AG04450 (cell line): ENCODE measurements at regions not wholly inside any gene's neighbourhood (a gene's known extent, or its start where the extent isn't known, plus 50 kb on each side); places are given as distances from the start of the nearest gene placed in this dataset.

Source experiments
- CTCF ChIA-PET: fragments of 300-600, 350-600 bp; formaldehyde crosslinking; extraction: SDS; loops from one replicate; lab custom pipeline; 2022; ENCODE audit warnings: antibody characterized with exemption, inconsistent platforms; lab: Charles Lee
- POLR2A ChIA-PET: fragments of 350-600 bp; formaldehyde crosslinking; extraction: SDS; loops from one replicate; lab custom pipeline; 2021; ENCODE audit warnings: antibody characterized with exemption, inconsistent platforms; lab: Yijun Ruan, JAX
- DNase-seq: peaks from one replicate; pipeline ENCODE4 v3.0.0-alpha.2; 2011; ENCODE audit warnings: low read depth, low spot score
- H3K27ac ChIP-seq: one replicate; pipeline ENCODE4 v1.5.1; 2012; ENCODE audit warnings: low read depth, low read length, control low read depth
- H3K27me3 ChIP-seq: one replicate; pipeline ENCODE4 v1.6.0; 2012; ENCODE audit warnings: low read length; ENCODE audit not compliant: control insufficient read depth, insufficient read depth
- H3K4me3 ChIP-seq: 2 replicates; pipeline ENCODE4 v1.5.1; 2011; ENCODE audit warnings: mild to moderate bottlenecking, low read depth, low read length, control low read depth
- H3K9me3 ChIP-seq: 2 replicates; pipeline ENCODE4 v1.5.1; 2012; ENCODE audit warnings: low read length; ENCODE audit not compliant: control insufficient read depth, insufficient read depth
- TF ChIP-seq, protein P1 (sequence below): IDR thresholded peaks from 2 replicates; pipeline ENCODE4 v1.5.1; 2011; ENCODE audit warnings: low read depth, low read length, control low read depth, inconsistent platforms

DNA sequence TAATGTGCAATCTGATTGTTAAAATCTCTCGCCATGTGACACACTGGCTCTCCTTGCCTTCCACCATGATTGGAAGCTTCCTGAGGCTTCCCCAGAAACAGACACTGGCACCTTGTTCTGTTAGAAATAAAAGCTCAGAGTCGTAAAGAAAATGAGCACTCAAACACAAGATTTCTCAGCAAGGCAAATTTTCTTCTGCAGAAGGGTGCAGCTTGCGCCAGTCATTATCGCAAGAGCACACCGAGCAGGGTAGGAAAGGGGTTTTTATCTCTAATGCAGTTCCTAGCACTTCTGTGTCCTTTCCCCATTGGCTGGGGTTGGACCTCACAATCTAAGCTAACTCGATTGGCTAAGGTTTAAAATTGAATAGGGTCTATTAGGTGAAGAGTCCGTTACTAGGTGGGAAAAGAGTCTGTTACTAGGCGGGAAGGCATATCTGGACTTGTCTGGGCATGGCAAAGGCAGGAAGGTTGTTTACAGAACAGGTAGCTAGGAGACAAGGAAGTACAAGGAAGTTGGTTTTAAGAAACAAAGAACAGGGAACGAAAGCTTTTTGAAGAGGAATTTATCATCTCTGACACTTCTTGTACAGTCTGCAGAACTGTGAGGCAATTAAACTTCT lies 62.6 kb upstream of the BICD1 start:
- POLR2A ChIA-PET, result no interaction called here
- DNase-seq, result no peak
- Histone ChIP-seq H3K4me3 (no peak overlapping the region), H3K27ac (no peak overlapping the region), H3K27me3 (no peaks in the 10 kb centered on the region), H3K9me3 (peaks cover 18% of the 10 kb centered on the region)
- CTCF ChIA-PET, result interaction anchor here (2.5 kb wide), 1 partner anchor 16 kb away, joined by 11 read pairs; no protein-coding TSS in a partner anchor
- TF ChIP-seq, protein P1, sequence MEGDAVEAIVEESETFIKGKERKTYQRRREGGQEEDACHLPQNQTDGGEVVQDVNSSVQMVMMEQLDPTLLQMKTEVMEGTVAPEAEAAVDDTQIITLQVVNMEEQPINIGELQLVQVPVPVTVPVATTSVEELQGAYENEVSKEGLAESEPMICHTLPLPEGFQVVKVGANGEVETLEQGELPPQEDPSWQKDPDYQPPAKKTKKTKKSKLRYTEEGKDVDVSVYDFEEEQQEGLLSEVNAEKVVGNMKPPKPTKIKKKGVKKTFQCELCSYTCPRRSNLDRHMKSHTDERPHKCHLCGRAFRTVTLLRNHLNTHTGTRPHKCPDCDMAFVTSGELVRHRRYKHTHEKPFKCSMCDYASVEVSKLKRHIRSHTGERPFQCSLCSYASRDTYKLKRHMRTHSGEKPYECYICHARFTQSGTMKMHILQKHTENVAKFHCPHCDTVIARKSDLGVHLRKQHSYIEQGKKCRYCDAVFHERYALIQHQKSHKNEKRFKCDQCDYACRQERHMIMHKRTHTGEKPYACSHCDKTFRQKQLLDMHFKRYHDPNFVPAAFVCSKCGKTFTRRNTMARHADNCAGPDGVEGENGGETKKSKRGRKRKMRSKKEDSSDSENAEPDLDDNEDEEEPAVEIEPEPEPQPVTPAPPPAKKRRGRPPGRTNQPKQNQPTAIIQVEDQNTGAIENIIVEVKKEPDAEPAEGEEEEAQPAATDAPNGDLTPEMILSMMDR, result no peak

DNA sequence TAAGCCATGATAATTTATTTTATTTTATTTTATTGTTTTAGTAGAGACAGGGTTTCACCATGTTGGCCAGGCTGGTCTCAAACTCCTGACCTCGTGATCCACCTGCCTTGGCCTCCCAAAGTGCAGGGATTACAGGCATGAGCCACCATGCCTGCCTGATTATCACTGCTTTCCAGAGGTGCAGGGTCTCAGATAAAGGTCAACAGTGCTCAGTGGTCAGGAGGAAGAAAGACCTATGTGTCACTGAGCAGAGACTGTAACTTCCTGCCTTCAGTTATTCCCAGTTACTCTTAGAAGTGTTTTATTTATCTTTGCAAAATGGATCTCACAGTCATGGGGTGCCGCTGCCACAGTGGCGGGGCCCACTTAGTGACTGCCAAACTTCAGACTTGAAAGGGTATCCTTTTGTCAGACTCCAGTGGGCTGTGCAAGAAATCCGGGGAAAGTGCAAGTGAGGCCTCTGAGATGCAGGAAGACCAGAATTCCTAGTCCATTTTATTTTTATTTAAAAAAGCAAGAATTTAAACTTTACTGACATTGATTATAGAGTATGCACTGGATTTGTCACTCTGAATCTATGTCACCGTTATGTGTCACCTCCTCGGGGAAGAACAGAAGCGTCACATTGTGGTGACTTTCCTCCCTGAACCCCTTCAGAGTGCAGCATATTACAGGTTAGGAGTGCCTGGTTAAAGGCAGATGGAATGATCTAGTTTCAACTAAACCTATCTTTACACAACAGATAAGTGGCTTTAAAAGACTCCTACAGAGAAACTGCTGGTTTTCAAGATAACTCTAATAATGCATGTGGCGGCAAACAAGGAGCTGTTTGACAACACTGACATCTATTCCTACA lies 59.1 kb upstream of the BICD1 start:
- Histone ChIP-seq H3K27me3 (no peaks in the 10 kb centered on the region), H3K4me3 (no peak overlapping the region), H3K27ac (no peak overlapping the region), H3K9me3 (peaks cover 13% of the 10 kb centered on the region)
- ChIA-PET POLR2A (no interaction called here), CTCF (interaction anchor here (0.6 to 3.9 kb wide), 2 partner anchors 13 to 204 kb away, joined by 3 to 33 read pairs; no protein-coding TSS in a partner anchor)
- TF ChIP-seq, protein P1, result no peak
- DNase-seq, result no peak

DNA sequence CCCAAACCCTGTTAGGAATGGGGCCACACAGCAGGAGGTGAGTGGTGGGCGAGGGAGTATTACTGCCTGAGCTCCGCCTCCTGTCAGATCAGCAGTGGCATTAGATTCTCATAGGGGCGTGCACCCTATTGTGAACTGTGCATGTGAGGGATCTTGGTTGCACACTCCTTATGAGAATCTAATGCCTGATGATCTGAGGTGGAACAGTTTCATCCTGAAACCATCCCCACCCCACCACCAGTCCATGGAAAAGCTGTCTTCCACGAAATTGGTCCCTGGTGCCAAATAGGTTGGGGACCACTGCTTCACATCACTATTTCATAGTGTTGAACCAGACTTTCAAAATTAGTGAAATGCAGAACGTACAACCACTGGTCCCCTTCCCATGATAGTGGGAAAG lies 57.9 kb upstream of the BICD1 start:
- TF ChIP-seq, protein P1, result no peak
- H3K4me3 ChIP-seq, result no peak overlapping the region
- H3K27me3 ChIP-seq, result no peaks in the 10 kb centered on the region
- no peak for DNase-seq
- ChIA-PET CTCF (interaction anchor here (3.9 kb wide), 1 partner anchor 12 kb away, joined by 33 read pairs; no protein-coding TSS in a partner anchor), POLR2A (no interaction called here)
- peaks cover 5% of the 10 kb centered on the region; the same call in 1 of the 2 replicates for H3K9me3 ChIP-seq
- H3K27ac ChIP-seq, result no peak overlapping the region

DNA sequence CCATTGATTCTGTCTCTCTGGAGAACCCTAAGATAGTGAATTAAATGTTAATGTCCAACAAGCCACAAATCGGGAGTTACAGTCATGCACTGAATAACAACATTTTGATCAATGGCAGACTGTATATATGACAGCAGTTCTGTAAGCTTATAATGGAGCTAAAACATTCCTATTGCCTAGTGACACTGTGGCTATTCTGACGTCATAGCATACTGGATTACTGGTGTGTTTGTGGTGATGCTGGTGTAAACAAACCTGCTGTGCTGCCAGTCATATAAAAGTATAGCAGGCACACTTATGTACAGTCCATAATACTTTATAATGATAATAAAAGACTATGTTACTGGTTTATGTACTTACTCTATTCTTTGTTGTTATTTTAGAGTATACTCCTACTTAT lies 56.7 kb upstream of the BICD1 start:
- CTCF ChIA-PET, result interaction anchor here (0.7 to 3.9 kb wide), 3 partner anchors 8 to 1932 kb away, joined by 4 to 33 read pairs (median 4); no protein-coding TSS in a partner anchor
- TF ChIP-seq, protein P1, result no peak
- Histone ChIP-seq H3K4me3 (no peak overlapping the region), H3K27me3 (no peaks in the 10 kb centered on the region), H3K27ac (no peak overlapping the region), H3K9me3 (peaks cover 6% of the 10 kb centered on the region; the same call in 1 of the 2 replicates)
- DNase-seq, result no peak
- POLR2A ChIA-PET, result no interaction called here
